Activated naive CD4-positive, alpha-beta T cell treated with anti-CD3 and anti-CD28 coated beads, Interleukin-2, amount 50 U/mL, for 24 hours (primary cell): ENCODE measurements at regions not wholly inside any gene's neighbourhood (a gene's known extent, or its start where the extent isn't known, plus 50 kb on each side); places are given as distances from the start of the nearest gene placed in this dataset.

Experiments
- H3K27ac Mint-ChIP-seq: one replicate; pipeline ENCODE4 v1.8.0; 2021; ENCODE audit warnings: mild to moderate bottlenecking, mixed read lengths
- H3K27me3 Mint-ChIP-seq: one replicate; pipeline ENCODE4 v1.8.0; 2021; ENCODE audit warnings: mixed read lengths
- H3K36me3 Mint-ChIP-seq: one replicate; pipeline ENCODE4 v1.8.0; 2021; ENCODE audit warnings: mixed read lengths
- H3K4me1 Mint-ChIP-seq: one replicate; pipeline ENCODE4 v1.8.0; 2021; ENCODE audit warnings: mixed read lengths
- H3K4me3 Mint-ChIP-seq: one replicate; pipeline ENCODE4 v1.8.0; 2021; ENCODE audit warnings: mild to moderate bottlenecking, mixed read lengths
- H3K9me3 Mint-ChIP-seq: one replicate; pipeline ENCODE4 v1.8.0; 2021; ENCODE audit warnings: mixed read lengths

DNA sequence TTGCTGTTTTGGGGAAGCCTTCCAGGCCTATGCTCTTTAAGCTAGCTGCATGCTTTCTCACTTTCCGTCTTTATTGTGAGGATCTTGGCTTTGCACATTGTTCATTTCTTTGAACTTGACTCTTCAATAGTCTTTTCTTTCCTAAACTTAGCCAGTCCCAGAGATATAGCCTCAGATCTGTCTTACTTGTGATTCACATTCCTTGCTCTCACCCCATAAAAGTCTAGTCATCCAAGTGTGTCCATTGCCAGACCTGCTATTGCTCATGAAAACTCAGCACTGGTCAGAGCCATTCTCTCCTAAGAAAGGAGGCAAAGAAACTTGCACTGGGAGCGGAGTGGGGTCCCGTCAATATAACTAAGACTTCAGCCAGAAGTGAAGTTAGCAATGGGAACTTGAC lies 275.0 kb upstream of the CTSO start:
- Mint-ChIP-seq H3K4me1 (no peaks in the 10 kb centered on the region), H3K27ac (no peak overlapping the region), H3K36me3 (no peaks in the 10 kb centered on the region), H3K9me3 (no peaks in the 10 kb centered on the region), H3K27me3 (no peaks in the 10 kb centered on the region), H3K4me3 (no peak overlapping the region)

DNA sequence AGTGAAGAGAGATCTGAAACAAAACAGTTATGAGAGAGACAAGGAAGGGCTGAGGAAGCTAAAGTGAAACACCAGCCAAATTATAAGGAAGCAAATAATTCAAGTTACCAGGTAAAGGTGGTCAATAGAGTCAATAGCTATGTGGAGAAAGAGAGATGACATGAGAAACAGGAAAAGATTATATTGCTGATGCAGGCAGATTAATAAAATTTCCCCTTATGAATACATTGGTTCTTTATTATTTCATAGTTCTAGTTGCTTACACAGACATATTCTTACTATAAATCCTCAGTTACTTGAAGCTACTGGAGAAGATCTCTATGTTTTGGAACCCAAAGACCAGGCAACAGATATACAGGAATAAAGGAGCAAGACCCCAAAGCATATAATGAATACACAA lies 273.7 kb upstream of the CTSO start:
- Mint-ChIP-seq H3K4me3 (no peak overlapping the region), H3K36me3 (no peaks in the 10 kb centered on the region), H3K4me1 (no peaks in the 10 kb centered on the region), H3K9me3 (no peaks in the 10 kb centered on the region), H3K27ac (no peak overlapping the region), H3K27me3 (no peaks in the 10 kb centered on the region)

DNA sequence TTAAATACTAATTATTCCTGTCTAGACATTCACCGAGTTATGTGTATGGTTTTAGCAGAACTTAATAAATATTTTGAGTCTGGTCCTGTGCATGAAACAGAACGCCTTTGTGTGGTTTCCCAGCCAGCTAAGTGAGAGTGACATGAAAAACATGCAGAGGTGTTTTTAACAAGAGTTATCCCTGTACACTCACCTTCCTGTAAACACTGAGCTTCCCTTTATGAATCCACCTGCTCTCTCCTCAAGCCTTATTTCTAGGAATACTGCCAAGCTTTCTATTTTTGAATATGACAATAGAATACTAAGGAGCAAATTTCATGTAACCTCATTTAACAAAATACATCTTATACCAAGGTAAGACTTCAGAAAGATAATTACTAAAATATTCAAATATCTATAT lies 270.3 kb upstream of the CTSO start:
- Mint-ChIP-seq H3K9me3 (no peaks in the 10 kb centered on the region), H3K4me3 (no peak overlapping the region)

DNA sequence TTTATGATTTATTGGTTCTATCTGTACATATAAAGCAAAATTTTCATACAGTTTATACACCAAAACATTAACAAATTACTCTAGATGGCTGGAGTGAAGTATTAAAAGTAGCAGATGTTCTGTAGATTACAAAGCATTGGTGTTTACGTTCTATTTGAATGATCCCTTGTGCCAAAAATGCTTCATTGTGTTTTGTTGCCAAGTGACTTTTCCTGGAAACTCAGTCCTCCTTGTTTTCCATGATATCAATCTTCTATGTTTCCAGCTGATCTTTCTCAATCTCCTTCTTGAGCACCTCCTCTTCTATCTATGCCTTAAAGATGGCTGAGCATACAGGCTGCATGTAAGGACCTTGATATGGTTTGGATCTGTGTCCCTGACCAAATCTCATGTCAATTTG lies 263.6 kb upstream of the CTSO start:
- Mint-ChIP-seq H3K36me3 (no peaks in the 10 kb centered on the region), H3K9me3 (no peaks in the 10 kb centered on the region), H3K27me3 (no peaks in the 10 kb centered on the region), H3K4me3 (no peak overlapping the region), H3K27ac (no peak overlapping the region), H3K4me1 (no peaks in the 10 kb centered on the region)

More for the DNA sequence above, 270.3 kb upstream of the CTSO start:
- Mint-ChIP-seq H3K27me3 (no peaks in the 10 kb centered on the region), H3K36me3 (no peaks in the 10 kb centered on the region), H3K27ac (no peak overlapping the region), H3K4me1 (no peaks in the 10 kb centered on the region)

DNA sequence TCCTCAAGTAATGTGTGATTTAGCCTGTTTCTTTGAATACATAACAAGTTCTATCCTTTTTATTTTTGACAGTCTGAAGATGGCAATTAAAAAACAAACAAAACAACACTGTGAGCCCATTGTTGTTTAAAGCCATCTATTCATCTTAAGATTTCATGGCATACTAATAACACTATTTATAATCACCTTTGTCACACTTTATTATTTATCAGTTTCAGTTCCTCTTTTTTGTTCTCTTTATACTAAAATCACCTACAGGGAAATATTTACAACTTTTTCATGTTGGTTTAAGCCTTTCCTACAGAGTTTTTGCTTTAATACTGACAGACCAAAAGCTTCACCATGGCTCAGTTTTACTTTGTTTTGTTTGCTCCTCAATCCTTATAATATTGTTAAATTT lies 247.4 kb upstream of the CTSO start:
- no peak overlapping the region for H3K27ac Mint-ChIP-seq
- no peaks in the 10 kb centered on the region for H3K4me1 Mint-ChIP-seq
- no peaks in the 10 kb centered on the region for H3K9me3 Mint-ChIP-seq
- H3K36me3 Mint-ChIP-seq, result no peaks in the 10 kb centered on the region
- H3K4me3 Mint-ChIP-seq, result no peak overlapping the region
- no peaks in the 10 kb centered on the region for H3K27me3 Mint-ChIP-seq

DNA sequence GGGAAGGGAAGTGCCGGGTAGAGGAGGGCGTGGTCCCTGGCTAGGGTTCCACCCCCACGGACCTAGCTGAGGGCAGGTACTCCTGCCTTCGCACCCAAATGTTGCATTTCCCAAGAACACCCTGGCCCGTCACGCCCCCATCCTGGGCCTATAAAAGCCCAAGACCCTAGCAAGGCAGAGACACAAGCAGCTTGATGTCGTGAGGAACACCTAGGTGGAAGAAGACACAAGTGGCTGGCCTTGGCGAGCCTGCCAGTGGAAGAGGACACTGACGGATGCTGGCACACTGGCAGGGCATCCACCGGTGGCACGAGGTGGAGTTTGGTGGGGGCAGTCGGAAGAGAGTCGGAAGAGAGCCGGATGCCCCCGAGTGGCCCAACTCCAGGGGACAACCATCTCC lies 244.8 kb upstream of the CTSO start:
- no peak overlapping the region for H3K27ac Mint-ChIP-seq
- H3K9me3 Mint-ChIP-seq, result no peaks in the 10 kb centered on the region
- H3K27me3 Mint-ChIP-seq, result no peaks in the 10 kb centered on the region
- no peaks in the 10 kb centered on the region for H3K36me3 Mint-ChIP-seq
- no peak overlapping the region for H3K4me3 Mint-ChIP-seq
- H3K4me1 Mint-ChIP-seq, result no peaks in the 10 kb centered on the region

DNA sequence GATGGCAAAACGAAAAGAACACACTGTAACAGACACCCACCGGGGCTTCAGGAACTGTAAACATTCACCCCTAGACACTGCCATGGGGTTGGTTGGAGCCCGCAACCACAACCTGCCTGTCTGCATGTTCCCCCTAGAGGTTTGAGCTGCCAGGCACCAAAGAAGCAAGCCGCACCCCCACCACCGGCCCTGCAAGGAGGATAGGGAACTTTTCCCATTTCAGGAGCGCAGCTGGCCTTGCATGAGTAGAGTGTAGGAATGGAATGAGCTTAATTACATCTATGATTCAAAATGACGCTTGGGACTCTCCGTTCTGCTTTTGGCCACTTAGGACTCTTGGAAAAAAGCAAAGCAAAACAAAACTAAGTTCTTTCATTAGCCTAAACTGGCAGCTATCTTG lies 243.6 kb upstream of the CTSO start:
- Mint-ChIP-seq H3K9me3 (no peaks in the 10 kb centered on the region), H3K4me1 (no peaks in the 10 kb centered on the region)

DNA sequence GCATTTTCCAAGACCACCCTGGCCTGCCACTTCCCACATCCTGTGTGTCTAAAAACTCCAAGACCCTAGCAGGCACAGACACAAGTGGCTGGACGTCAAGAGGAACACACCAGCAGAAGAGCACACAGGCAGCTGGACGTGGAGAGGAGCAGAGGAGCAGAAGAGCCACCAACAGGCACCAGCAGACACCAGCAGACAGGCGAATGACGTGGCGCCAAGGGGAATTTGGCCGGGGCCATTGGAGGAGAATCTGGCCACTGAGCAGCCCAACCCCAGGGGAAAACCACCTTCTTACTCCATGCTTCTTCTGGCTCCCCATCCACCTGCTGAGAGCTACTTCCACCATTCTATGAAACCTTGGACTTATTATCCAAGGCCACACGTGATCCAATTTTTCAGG lies 243.1 kb upstream of the CTSO start:
- Mint-ChIP-seq H3K27ac (no peak overlapping the region), H3K9me3 (no peaks in the 10 kb centered on the region), H3K4me3 (no peak overlapping the region), H3K27me3 (no peaks in the 10 kb centered on the region), H3K4me1 (no peaks in the 10 kb centered on the region), H3K36me3 (no peaks in the 10 kb centered on the region)

More for the DNA sequence above, 243.6 kb upstream of the CTSO start:
- Mint-ChIP-seq H3K27ac (no peak overlapping the region), H3K4me3 (no peak overlapping the region), H3K27me3 (no peaks in the 10 kb centered on the region), H3K36me3 (no peaks in the 10 kb centered on the region)

DNA sequence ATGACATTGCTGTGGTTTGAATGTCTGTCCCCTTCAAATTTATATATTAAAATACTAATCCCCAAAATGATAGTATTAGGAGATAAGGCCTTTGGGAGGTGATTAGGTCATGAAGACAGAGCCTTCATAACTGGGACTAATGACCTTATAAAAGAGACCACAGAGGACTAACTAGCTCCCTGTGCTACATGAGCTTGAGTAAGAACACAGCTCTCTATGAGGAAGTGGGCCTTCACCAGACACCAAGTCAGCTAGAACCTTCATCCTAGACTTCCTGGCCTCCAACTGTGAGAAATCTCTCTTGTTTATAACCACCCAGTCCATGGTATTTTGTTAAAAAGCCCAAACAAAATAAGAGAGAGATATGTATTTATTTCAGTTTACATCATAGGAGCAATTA lies 242.2 kb upstream of the CTSO start:
- Mint-ChIP-seq H3K9me3 (no peaks in the 10 kb centered on the region), H3K36me3 (no peaks in the 10 kb centered on the region), H3K4me1 (no peaks in the 10 kb centered on the region), H3K4me3 (no peak overlapping the region), H3K27me3 (no peaks in the 10 kb centered on the region), H3K27ac (no peak overlapping the region)

DNA sequence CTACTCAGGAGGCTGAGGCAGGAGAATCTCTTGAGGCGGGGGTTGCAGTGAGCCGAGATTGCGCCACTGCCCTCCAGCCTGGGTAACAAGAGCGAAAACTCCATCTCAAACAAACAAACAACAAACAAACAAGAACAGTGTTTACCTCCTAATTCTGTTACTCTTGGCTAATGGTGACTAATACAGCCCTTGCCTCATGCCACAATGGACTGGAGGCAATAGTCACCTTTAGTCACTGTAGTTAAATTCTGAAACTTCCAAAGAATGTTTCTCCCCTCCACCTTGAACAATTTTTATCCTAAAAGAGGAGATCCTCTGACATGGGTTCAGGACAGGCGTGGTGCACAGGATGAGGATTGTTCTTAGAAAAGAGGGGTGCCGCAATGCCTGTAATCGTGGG lies 241.2 kb upstream of the CTSO start:
- Mint-ChIP-seq H3K27me3 (no peaks in the 10 kb centered on the region), H3K4me3 (no peak overlapping the region), H3K36me3 (no peaks in the 10 kb centered on the region), H3K9me3 (no peaks in the 10 kb centered on the region), H3K4me1 (no peaks in the 10 kb centered on the region), H3K27ac (no peak overlapping the region)

DNA sequence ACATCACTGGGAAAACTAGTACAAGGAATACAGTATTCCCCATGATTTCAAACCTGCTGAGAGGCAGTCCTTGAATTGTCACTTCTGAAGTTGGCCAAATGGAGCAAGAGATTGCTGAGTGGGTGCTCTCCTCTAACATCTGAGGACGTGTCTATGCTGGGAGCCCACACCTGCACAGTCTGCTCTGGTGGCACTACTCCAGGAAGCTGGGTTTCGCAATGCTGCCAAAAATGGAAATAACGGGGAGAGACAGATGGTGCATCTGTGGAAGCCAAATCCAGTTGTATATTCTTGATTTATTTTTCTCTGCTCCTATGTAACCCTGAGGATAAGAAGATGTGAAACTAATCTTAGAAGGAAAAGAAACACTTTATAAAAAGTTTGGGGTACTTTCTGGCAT lies 240.1 kb upstream of the CTSO start:
- no peaks in the 10 kb centered on the region for H3K36me3 Mint-ChIP-seq
- H3K4me3 Mint-ChIP-seq, result no peak overlapping the region
- H3K4me1 Mint-ChIP-seq, result no peaks in the 10 kb centered on the region
- no peaks in the 10 kb centered on the region for H3K27me3 Mint-ChIP-seq
- H3K27ac Mint-ChIP-seq, result no peak overlapping the region
- H3K9me3 Mint-ChIP-seq, result peaks cover 4% of the 10 kb centered on the region

DNA sequence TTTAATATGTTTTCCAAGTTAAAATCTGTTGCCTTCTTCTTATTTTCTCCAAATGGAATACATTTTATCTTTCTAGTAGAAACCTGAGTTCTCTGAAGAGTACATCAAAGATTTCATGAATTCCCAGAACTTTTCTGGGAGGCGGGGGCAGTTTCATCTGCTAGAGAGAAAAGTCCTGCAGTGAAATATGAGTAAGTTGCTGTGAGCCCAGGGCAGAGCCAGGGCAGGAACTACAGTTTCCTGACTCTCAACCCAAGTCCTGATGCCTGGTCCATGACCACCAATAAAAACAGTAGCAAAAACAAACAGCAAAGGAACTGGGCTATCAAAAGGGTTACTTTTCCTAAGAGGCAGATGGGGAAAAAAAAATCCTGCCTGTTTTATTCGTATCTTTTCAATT lies 239.4 kb upstream of the CTSO start:
- Mint-ChIP-seq H3K27ac (no peak overlapping the region), H3K9me3 (peaks cover 4% of the 10 kb centered on the region), H3K27me3 (no peaks in the 10 kb centered on the region), H3K4me1 (no peaks in the 10 kb centered on the region), H3K36me3 (no peaks in the 10 kb centered on the region), H3K4me3 (no peak overlapping the region)

DNA sequence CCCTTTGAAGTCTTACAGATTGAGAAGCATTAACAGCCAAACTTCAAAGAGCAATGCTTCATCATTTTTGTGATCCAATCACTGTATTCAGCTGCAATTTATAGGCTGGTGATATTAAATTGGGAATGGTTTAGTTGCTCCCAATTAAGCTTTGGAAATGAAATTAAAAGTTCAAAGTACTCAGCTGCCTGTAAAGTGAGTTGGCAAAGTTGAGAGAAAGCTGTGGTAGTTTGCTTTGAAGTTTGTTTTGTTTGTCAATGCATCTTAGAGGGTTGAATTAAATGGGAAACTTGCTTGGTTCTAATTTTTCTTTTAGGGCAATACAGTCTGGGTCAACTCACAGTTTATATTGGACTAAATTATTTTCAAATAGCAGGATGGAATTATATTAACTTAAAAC lies 238.4 kb upstream of the CTSO start:
- no peaks in the 10 kb centered on the region for H3K27me3 Mint-ChIP-seq
- H3K9me3 Mint-ChIP-seq, result peaks cover 4% of the 10 kb centered on the region
- H3K4me3 Mint-ChIP-seq, result no peak overlapping the region
- H3K36me3 Mint-ChIP-seq, result no peaks in the 10 kb centered on the region
- H3K27ac Mint-ChIP-seq, result no peak overlapping the region
- no peaks in the 10 kb centered on the region for H3K4me1 Mint-ChIP-seq

DNA sequence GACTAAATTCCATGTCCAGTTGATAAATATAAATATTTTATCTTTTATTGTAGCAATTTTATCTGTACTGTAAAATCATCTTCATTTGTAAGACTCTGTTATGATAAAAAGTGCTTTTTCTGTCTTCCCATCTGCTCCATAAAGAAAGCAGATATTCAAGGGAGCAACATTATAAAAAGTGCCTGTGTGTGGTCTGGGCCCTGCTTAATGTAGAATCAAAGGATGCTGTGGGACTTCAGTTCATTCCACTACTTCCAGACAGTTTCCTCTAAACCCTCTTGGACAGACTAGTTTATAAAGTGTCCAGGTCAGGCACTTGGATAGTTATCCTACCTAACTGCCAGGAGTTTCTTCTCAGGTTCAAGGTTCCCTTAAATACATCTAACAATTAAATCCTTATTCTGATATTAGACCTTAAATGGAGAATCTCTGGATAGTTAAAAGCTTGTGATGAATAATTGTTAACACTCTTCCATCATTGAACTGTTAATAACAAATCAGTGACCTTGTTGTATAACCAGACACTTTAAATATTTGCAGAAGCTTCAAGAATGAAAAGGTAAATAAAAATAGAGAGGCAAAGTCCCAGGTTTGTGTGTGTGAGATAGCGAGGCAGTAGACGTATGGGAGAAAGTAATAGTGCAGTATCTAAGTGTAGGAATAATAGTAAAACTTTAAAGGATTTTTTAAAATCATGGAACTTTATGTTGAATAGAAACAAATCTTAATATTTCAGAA lies 237.5 kb upstream of the CTSO start:
- Mint-ChIP-seq H3K27ac (no peak overlapping the region), H3K4me1 (no peaks in the 10 kb centered on the region), H3K27me3 (no peaks in the 10 kb centered on the region), H3K36me3 (no peaks in the 10 kb centered on the region), H3K4me3 (no peak overlapping the region), H3K9me3 (peaks cover 4% of the 10 kb centered on the region)

DNA sequence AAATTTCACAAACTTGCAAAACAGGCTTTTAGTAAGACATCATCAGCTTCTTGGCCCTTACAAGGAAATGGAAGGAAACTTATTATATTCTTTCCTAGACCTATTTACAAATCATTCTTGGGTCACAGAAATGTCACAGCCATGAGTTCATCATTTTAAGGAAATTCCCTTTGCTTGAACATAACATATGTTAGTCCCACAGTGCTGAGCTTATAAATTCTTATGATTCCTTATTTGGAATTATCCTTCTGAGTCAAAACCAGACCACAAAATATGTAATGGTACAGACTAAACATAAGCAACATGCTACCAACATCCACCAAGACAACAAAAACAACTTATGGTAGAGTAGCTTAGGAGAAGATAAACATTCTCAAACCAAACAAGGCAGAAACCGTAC lies 236.9 kb upstream of the CTSO start:
- H3K4me3 Mint-ChIP-seq, result no peak overlapping the region
- no peaks in the 10 kb centered on the region for H3K36me3 Mint-ChIP-seq
- H3K27ac Mint-ChIP-seq, result no peak overlapping the region
- H3K27me3 Mint-ChIP-seq, result no peaks in the 10 kb centered on the region
- peaks cover 4% of the 10 kb centered on the region for H3K9me3 Mint-ChIP-seq
- no peaks in the 10 kb centered on the region for H3K4me1 Mint-ChIP-seq

DNA sequence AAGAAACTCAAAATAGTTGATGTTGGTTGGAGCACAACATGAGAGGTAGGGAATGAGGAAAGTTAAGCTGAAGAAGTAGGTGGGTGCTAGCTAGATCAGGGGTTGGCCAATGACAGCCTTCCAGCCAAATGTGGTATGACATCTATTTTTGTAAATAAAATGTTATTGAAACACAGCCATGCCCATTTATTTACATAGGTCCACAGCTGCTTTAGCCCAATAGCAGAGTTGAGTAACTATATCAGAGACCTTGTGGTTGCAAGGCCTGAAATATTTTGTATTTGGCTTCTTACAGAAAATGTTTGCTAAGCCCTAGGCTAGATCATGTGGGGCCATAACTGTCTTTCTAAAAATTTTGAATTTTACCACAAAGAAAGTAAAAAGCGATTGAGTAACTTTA lies 234.9 kb upstream of the CTSO start:
- Mint-ChIP-seq H3K4me3 (no peak overlapping the region), H3K9me3 (peaks cover 4% of the 10 kb centered on the region), H3K36me3 (no peaks in the 10 kb centered on the region), H3K4me1 (no peaks in the 10 kb centered on the region), H3K27me3 (no peaks in the 10 kb centered on the region), H3K27ac (no peak overlapping the region)

DNA sequence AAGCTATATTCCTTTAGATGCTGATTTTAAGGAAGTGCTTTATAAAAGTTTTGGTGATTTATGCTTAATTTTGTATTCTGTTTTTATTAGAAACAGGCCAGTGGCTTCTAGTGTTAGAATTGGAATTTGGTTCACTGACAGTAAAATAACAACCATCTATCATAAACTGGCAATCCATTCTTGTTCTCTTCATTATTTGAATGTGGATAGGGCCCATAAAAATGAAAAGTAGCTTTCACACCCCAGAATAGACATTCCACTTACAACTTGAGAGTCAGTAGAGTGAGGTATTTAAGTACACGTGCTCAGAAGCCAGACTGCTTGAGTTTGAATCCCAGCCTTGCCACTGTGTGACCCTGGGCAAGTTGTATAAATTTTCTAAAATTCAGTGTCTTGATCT lies 232.4 kb upstream of the CTSO start:
- no peak overlapping the region for H3K4me3 Mint-ChIP-seq
- H3K27me3 Mint-ChIP-seq, result no peaks in the 10 kb centered on the region
- no peaks in the 10 kb centered on the region for H3K36me3 Mint-ChIP-seq
- no peak overlapping the region for H3K27ac Mint-ChIP-seq
- no peaks in the 10 kb centered on the region for H3K4me1 Mint-ChIP-seq
- H3K9me3 Mint-ChIP-seq, result peaks cover 4% of the 10 kb centered on the region
